Breast epithelium (tissue), 3 donors: ENCODE measurements at regions not wholly inside any gene's neighbourhood (a gene's known extent, or its start where the extent isn't known, plus 50 kb on each side); places are given as distances from the start of the nearest gene placed in this dataset.

ENCODE experiments used
- CTCF ChIP-seq, 3 donors: fragments of 450-650 bp; IDR thresholded peaks; one replicate each; pipeline ENCODE4 v1.5.1; 2016 to 2017; ENCODE audit warnings: antibody characterized with exemption in 3 of 3, mild to moderate bottlenecking in 3 of 3, moderate library complexity in 3 of 3
- POLR2A ChIP-seq: fragments of 450-650 bp; IDR thresholded peaks from one replicate; pipeline ENCODE4 v1.6.1; 2016; ENCODE audit warnings: antibody characterized with exemption, mild to moderate bottlenecking, moderate library complexity
- POLR2AphosphoS5 ChIP-seq, 3 donors: sonication (generic); formaldehyde crosslinking; IDR thresholded peaks; one replicate each; pipeline ENCODE4 v1.6.1; 2017; ENCODE audit warnings: antibody characterized with exemption in 3 of 3

DNA sequence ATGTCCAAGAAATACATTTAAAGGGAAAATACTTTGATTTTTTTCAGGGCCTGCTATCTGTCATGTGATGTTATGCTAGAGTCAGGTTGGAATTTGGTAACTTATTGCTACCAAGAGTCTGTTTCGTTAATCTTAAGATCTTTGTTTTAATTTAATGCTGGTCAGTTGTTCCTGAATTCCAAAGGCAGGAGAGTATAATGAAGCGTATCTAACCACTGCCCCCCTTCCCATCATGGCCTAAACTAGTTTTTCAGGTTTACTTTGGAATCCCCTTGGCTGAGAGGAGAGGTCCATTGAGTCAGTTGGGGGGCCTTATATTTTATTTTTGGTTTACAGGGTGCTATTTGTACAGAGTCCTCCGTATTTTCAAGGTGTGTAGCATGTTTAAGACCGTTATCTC lies 116.3 kb upstream of the SLC7A1 start:
- TF ChIP-seq CTCF (IDR thresholded peaks at IDR 0.05) (no peak), POLR2A (no peak), POLR2AphosphoS5 (IDR thresholded peaks at IDR 0.05) (no peak)
